ENCODE measurements at regions not wholly inside any gene's neighbourhood (a gene's known extent, or its start where the extent isn't known, plus 50 kb on each side); places are given as distances from the start of the nearest gene placed in this dataset.

DNA sequence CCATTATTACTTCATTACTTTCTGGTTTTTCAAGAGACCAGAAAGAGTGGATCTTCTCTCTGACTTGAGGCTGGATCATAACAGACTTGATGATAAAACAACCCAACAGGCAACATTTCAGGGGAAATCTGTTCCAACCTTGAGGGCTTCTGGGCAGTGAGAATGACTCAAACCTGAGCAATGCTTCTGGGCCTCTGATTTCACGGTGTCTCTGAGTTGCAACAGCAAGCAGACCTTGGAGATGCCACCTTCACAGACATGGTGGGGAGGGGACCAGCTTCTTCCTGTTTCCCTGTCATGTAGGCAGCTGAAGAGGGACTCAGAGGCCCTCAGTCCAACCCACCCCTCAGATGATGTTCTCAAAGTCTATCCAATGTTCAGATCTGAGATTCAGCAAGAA lies 104.0 kb downstream of the ABHD5 start:
- no peak for TF ChIP-seq EZH2 (IDR thresholded peaks at IDR 0.05; ENCODE audit: insufficient read depth, poor library complexity, severe bottlenecking)
- TF ChIP-seq EZH2phosphoT487 (IDR thresholded peaks at IDR 0.05; ENCODE audit: insufficient read depth, low read depth) = no peak

Data from GM23248 (cell line).